ENCODE measurements at regions not wholly inside any gene's neighbourhood (a gene's known extent, or its start where the extent isn't known, plus 50 kb on each side); places are given as distances from the start of the nearest gene placed in this dataset.

DNA sequence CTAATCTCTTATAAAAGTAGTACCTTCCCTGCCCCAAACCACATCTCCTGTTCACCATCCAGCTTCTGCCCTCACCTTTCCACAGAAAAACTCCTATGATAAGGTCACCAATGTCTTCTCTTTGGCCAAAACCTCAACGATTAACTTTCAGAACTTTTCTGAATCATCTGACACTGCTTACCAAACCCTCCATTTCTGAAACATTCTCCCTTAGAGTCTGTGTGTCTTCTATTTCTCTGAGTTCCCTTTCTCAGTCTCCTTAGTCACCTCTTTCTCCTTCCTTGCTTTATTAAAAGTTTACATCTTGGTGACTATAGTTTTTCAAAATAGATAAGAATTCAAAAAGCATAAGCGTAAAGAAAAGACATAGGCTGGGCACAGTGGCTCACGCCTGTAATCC lies 51.3 kb upstream of the SP3 start:
- CTCF ChIA-PET (ENCODE audit: unreplicated experiment) = no interaction called here
- no peaks in the 10 kb centered on the region for H4K20me1 ChIP-seq (ENCODE audit: insufficient read depth, low read length)
- H3K79me2 ChIP-seq (ENCODE audit: insufficient read depth, low read depth, low read length) = no peaks in the 10 kb centered on the region
- H3K36me3 ChIP-seq (ENCODE audit: insufficient read depth, low read length) = no peaks in the 10 kb centered on the region
- H3K4me1 ChIP-seq (ENCODE audit: insufficient read depth, low read length, poor library complexity, severe bottlenecking) = peaks cover 7% of the 10 kb centered on the region
- H3K27ac ChIP-seq (ENCODE audit: low read depth, low read length, poor library complexity, severe bottlenecking) = no peak overlapping the region
- no peak for TF ChIP-seq EZH2phosphoT487 (IDR thresholded peaks at IDR 0.05; ENCODE audit: borderline replicate concordance, low read depth, low read length)
- TF ChIP-seq, protein P1, sequence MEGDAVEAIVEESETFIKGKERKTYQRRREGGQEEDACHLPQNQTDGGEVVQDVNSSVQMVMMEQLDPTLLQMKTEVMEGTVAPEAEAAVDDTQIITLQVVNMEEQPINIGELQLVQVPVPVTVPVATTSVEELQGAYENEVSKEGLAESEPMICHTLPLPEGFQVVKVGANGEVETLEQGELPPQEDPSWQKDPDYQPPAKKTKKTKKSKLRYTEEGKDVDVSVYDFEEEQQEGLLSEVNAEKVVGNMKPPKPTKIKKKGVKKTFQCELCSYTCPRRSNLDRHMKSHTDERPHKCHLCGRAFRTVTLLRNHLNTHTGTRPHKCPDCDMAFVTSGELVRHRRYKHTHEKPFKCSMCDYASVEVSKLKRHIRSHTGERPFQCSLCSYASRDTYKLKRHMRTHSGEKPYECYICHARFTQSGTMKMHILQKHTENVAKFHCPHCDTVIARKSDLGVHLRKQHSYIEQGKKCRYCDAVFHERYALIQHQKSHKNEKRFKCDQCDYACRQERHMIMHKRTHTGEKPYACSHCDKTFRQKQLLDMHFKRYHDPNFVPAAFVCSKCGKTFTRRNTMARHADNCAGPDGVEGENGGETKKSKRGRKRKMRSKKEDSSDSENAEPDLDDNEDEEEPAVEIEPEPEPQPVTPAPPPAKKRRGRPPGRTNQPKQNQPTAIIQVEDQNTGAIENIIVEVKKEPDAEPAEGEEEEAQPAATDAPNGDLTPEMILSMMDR (conservative IDR thresholded peaks at IDR 0.05; ENCODE audit: low read length) = no peak
- DNase-seq (ENCODE audit: low spot score) = no peak
- no peak overlapping the region for H2AFZ ChIP-seq (ENCODE audit: low read length)
- no peak overlapping the region for H3K4me3 ChIP-seq (ENCODE audit: low read depth, low read length, poor library complexity, severe bottlenecking)
- no TSS peak for BruUV-seq (replicated peaks)
- POLR2A ChIA-PET = no interaction called here
- H3K9me3 ChIP-seq (ENCODE audit: low read length) = no peaks in the 10 kb centered on the region
- H3K9me2 ChIP-seq (ENCODE audit: insufficient read depth, low read length) = no peaks in the 10 kb centered on the region
- intact Hi-C loops (cut with micrococcal nuclease; ENCODE audit: unreplicated experiment) = no loop called here
- H3K4me2 ChIP-seq (ENCODE audit: low read length) = no peak overlapping the region

- Histone ChIP-seq H3K36me3 (ENCODE audit: insufficient read depth, low read length) (no peaks in the 10 kb centered on the region), H3K27ac (ENCODE audit: low read depth, low read length, poor library complexity, severe bottlenecking) (no peak overlapping the region), H4K20me1 (ENCODE audit: insufficient read depth, low read length) (no peaks in the 10 kb centered on the region), H2AFZ (ENCODE audit: low read length) (no peak overlapping the region), H3K4me3 (ENCODE audit: low read depth, low read length, poor library complexity, severe bottlenecking) (no peak overlapping the region), H3K9me3 (ENCODE audit: low read length) (no peaks in the 10 kb centered on the region), H3K9me2 (ENCODE audit: insufficient read depth, low read length) (no peaks in the 10 kb centered on the region), H3K4me2 (ENCODE audit: low read length) (no peak overlapping the region), H3K4me1 (ENCODE audit: insufficient read depth, low read length, poor library complexity, severe bottlenecking) (no peaks in the 10 kb centered on the region), H3K79me2 (ENCODE audit: insufficient read depth, low read depth, low read length) (no peaks in the 10 kb centered on the region)
- DNase-seq (ENCODE audit: low spot score) = no peak
- ChIA-PET POLR2A (no interaction called here), CTCF (ENCODE audit: unreplicated experiment) (no interaction called here)
- intact Hi-C loops (cut with micrococcal nuclease; ENCODE audit: unreplicated experiment) = no loop called here
- TF ChIP-seq, protein P1 (conservative IDR thresholded peaks at IDR 0.05; ENCODE audit: low read length) = no peak
- no peak for TF ChIP-seq EZH2phosphoT487 (IDR thresholded peaks at IDR 0.05; ENCODE audit: borderline replicate concordance, low read depth, low read length)
- BruUV-seq (replicated peaks) = no TSS peak
Observed at GRCh38 chr2:174015428-174015827, 50.3 kb upstream of the SP3 start.
